Stimulated activated naive B cell treated with anti-CD40 and anti-IgM and Interleukin-4, amounts not matched to agents 10 μg/mL and 1 μg/mL and 100 μg/mL, for 72 hours (primary cell): ENCODE measurements at regions not wholly inside any gene's neighbourhood (a gene's known extent, or its start where the extent isn't known, plus 50 kb on each side); places are given as distances from the start of the nearest gene placed in this dataset.

Experiments
- ATAC-seq, 2 donors: fragments of 150-1000 bp; cut with Tn5 transposase; replicated peaks; 2 replicates each; pipeline ENCODE4 v1.10.0; 2021; ENCODE audit warnings: moderate library complexity in 1 of 2
- DNase-seq: peaks from one replicate; pipeline ENCODE4 v3.0.0; 2021
- H3K27ac Mint-ChIP-seq: one replicate; pipeline ENCODE4 v1.8.0; 2022; ENCODE audit warnings: mild to moderate bottlenecking, mixed read lengths
- H3K27me3 Mint-ChIP-seq, 2 donors: one replicate each; pipeline ENCODE4 v1.8.0; 2022; ENCODE audit warnings: mixed read lengths in 2 of 2
- H3K36me3 Mint-ChIP-seq, 2 donors: one replicate each; pipeline ENCODE4 v1.8.0; 2022; ENCODE audit warnings: mixed read lengths in 2 of 2, mild to moderate bottlenecking in 1 of 2
- H3K4me1 Mint-ChIP-seq, 2 donors: one replicate each; pipeline ENCODE4 v1.8.0; 2022; ENCODE audit warnings: mixed read lengths in 2 of 2, mild to moderate bottlenecking in 1 of 2
- H3K4me3 Mint-ChIP-seq, 2 donors: one replicate each; pipeline ENCODE4 v1.8.0; 2022; ENCODE audit warnings: mild to moderate bottlenecking in 2 of 2, mixed read lengths in 2 of 2, moderate library complexity in 1 of 2
- H3K9me3 Mint-ChIP-seq, 2 donors: one replicate each; pipeline ENCODE4 v1.8.0; 2022; ENCODE audit warnings: mixed read lengths in 2 of 2, mild to moderate bottlenecking in 1 of 2

DNA sequence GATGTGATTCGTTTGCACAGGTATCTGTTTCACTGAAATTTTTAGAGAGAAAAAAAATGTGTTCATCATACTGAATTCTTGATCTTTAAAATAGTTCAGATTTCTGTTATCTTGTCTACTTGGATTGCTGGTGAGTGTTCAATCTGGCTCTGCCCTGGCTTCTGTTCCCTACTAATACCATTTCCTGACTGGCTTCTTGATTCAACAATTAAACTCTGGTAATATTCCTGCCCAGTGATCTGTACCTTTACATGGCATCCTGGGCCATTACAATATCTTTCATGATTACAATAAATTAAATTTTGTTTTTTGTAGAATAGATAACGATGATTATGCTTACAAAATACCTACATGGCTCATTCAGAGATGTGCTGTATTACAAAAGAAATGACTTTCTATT, 1388.0 kb upstream of the TENM3 start:
- Mint-ChIP-seq H3K9me3 (peaks cover 0 to 19% of the 10 kb centered on the region in 2 donors), H3K27ac (no peak overlapping the region), H3K27me3 (no peaks in the 10 kb centered on the region), H3K4me3 (no peak overlapping the region), H3K36me3 (no peaks in the 10 kb centered on the region), H3K4me1 (no peaks in the 10 kb centered on the region)
- no peak for DNase-seq
- no peak for ATAC-seq

DNA sequence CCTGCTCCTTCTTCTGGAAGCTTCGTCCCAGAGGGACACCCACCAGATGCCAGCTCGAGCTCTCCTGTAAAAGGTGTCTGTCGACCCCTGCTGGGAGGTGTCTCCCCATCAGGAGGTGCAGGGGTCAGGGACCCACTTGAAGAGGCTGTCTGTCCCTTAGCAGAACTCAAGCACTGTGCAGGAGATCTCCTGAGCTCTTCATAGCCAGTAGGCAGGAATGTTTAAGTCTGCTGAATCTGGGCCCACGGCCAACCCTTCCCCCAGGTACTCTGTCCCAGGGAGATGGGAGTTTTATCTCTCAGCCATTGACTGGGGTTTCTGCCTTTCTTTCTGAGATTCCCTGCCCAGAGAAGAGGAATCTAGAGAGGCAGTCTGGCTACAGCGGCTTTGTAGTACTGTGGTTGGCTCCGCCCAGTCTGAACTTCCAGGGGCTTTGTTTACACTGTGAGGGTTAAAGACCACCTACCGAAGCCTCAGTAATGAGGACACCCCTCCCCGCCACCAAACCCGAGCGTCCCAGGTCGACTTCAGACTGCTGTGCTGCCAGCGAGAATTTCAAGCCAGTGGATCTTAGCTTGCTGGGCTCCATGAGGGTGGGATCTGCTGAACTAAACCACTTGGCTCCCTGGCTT, 1383.0 kb upstream of the TENM3 start:
- H3K36me3 Mint-ChIP-seq, result no peaks in the 10 kb centered on the region
- no peaks in the 10 kb centered on the region for H3K27me3 Mint-ChIP-seq
- no peak overlapping the region for H3K4me3 Mint-ChIP-seq
- peaks cover 0 to 23% of the 10 kb centered on the region in 2 donors for H3K9me3 Mint-ChIP-seq
- ATAC-seq, result no peak
- no peaks in the 10 kb centered on the region for H3K4me1 Mint-ChIP-seq
- no peak for DNase-seq
- no peak overlapping the region for H3K27ac Mint-ChIP-seq

- no peak overlapping the region for H3K27ac Mint-ChIP-seq
- no peaks in the 10 kb centered on the region for H3K4me1 Mint-ChIP-seq
- H3K9me3 Mint-ChIP-seq, result peaks cover 0 to 21% of the 10 kb centered on the region in 2 donors
- H3K36me3 Mint-ChIP-seq, result no peaks in the 10 kb centered on the region
- DNase-seq, result no peak
- no peak for ATAC-seq
- no peak overlapping the region for H3K4me3 Mint-ChIP-seq
- H3K27me3 Mint-ChIP-seq, result no peaks in the 10 kb centered on the region
Observed at GRCh38 chr4:180861651-180862050, 1381.6 kb upstream of the TENM3 start.

DNA sequence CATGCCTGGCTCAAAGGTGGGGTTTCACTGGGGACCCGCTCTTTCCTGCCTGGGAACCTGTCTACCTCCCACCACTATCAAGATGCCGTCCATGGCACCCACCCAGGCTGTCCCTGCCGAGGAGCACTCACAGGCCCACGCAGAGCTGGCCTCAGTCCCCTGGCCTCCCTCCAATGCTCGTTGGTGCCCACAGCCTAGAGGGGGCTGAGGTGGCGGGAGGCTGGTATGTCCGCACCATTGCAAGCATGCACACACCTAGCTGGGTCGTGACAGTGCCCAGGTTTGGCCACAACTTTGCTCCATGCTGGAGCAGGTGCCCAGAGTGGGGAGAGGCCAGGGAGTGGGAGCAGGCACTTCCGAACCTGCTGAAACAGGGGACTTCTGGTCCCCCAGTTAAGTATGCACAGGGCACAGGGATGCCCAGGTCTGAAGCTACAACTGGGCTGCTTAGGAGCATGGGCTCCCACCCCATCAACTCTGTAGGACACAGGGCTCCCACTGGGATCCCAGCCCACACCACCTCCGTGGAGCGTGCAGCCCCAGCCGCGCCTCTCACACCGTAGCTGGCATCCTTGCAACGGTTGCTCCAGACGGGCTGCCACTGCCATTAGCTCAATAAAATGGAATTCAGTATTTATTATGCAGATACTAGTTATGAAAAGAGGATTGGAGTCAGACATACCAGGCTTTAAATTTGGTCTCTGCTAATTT, 1376.1 kb upstream of the TENM3 start:
- Mint-ChIP-seq H3K4me3 (no peak overlapping the region), H3K27me3 (no peaks in the 10 kb centered on the region), H3K27ac (no peak overlapping the region), H3K4me1 (no peaks in the 10 kb centered on the region), H3K9me3 (peaks cover 7 to 9% of the 10 kb centered on the region in 2 donors), H3K36me3 (no peaks in the 10 kb centered on the region)
- DNase-seq (no peak), ATAC-seq (peak in 1 of 2 donors; percentile 31)

DNA sequence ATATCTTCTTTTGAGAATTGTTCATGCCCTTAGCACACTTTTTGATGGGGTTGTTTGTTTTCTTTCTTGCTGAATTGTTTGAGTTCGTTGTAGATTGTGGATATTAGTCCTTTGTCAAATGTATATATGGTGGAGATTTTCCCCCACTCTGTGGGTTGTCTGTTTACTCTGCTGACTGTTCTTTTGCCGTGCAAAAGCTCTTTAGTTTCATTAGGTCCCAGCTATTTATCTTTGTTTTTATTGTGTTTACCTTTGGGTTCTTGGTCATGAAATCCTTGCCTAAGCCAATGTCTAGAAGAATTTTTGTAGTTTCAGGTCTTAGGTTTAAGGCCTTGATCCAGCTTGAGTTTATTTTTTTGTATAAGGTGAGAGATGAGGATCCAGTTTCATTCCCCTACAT, 1372.6 kb upstream of the TENM3 start:
- Mint-ChIP-seq H3K4me3 (no peak overlapping the region), H3K27me3 (no peaks in the 10 kb centered on the region), H3K9me3 (peaks cover 8 to 15% of the 10 kb centered on the region in 2 donors), H3K4me1 (no peaks in the 10 kb centered on the region), H3K36me3 (no peaks in the 10 kb centered on the region), H3K27ac (no peak overlapping the region)
- DNase-seq (no peak), ATAC-seq (no peak)

DNA sequence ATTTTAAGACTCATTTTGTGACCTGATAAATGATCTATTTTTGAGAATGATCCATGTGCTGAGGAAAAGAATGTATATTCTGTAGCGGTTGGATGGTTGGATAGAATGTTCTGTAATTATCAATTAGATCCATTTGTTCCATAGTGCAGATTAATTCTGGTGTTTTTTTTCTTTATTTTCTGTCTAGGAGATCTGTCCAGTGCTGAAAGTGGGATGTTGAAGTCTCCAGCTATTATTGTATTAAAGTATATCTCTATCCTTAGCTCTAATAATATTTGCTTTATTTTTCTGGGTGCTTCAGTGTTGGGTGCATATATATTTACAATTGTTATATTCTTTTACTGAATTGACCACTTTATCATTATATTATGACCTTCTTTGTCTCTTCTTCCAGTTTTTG, 1344.9 kb upstream of the TENM3 start:
- Mint-ChIP-seq H3K36me3 (no peaks in the 10 kb centered on the region), H3K4me3 (no peak overlapping the region), H3K9me3 (peaks cover 9 to 12% of the 10 kb centered on the region in 2 donors), H3K27me3 (no peaks in the 10 kb centered on the region), H3K4me1 (no peaks in the 10 kb centered on the region), H3K27ac (no peak overlapping the region)
- ATAC-seq, result no peak
- no peak for DNase-seq

DNA sequence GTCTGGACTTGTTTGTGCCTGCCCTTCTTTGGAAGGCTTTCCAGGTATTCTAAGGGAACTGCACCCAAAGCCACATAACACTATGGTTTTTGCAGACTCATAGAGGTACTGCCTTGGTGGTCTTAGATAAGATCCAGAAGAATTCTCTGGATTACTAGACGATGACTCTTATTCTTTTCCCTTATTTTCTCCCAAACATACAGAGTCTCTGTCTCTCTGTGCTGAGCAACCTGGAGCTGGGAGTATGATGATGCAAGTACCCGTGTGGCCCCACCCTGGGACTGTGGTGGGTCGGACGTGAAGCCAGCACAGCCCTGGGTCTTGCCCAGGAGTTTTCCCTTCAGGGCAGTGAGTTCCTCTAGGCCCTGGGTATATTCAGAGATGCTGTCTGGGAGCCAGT, 1342.4 kb upstream of the TENM3 start:
- H3K4me1 Mint-ChIP-seq, result no peaks in the 10 kb centered on the region
- H3K27ac Mint-ChIP-seq, result no peak overlapping the region
- no peak overlapping the region for H3K4me3 Mint-ChIP-seq
- H3K9me3 Mint-ChIP-seq, result peaks cover 9 to 16% of the 10 kb centered on the region in 2 donors
- H3K27me3 Mint-ChIP-seq, result no peaks in the 10 kb centered on the region
- no peaks in the 10 kb centered on the region for H3K36me3 Mint-ChIP-seq
- DNase-seq (no peak), ATAC-seq (no peak)

- Mint-ChIP-seq H3K27ac (no peak overlapping the region), H3K4me3 (no peak overlapping the region)
Observed at GRCh38 chr4:180909279-180909678, 1333.9 kb upstream of the TENM3 start.

DNA sequence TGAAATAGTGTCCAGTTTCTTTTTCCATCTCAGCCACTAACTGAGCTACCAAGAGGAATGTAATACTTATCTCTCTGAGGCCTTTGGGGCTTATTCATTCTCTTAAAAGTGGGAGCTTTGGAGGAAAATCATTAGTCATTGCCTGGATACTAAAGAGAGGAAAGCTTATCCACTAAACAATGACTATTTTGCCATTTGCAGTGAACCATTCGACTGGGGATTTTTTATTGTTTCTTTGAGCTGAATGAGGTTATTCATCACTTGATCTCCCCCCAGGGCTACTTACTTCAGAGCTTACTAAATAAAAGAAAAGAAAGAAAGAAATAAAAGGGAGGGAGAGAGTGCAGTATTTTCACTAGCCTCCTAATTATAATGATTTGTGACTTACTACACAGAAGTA, 1329.5 kb upstream of the TENM3 start:
- no peak overlapping the region for H3K27ac Mint-ChIP-seq
- no peak for ATAC-seq
- no peaks in the 10 kb centered on the region for H3K4me1 Mint-ChIP-seq
- DNase-seq, result no peak
- no peak overlapping the region for H3K4me3 Mint-ChIP-seq
- H3K9me3 Mint-ChIP-seq, result peaks cover 0 to 1% of the 10 kb centered on the region in 2 donors
- no peaks in the 10 kb centered on the region for H3K27me3 Mint-ChIP-seq
- H3K36me3 Mint-ChIP-seq, result no peaks in the 10 kb centered on the region

More at GRCh38 chr4:180909279-180909678, 1333.9 kb upstream of the TENM3 start:
- peaks cover 1 to 4% of the 10 kb centered on the region in 2 donors for H3K9me3 Mint-ChIP-seq
- H3K4me1 Mint-ChIP-seq, result no peaks in the 10 kb centered on the region
- H3K36me3 Mint-ChIP-seq, result no peaks in the 10 kb centered on the region
- ATAC-seq (peak in 1 of 2 donors; percentile 33), DNase-seq (no peak)
- H3K27me3 Mint-ChIP-seq, result no peaks in the 10 kb centered on the region

DNA sequence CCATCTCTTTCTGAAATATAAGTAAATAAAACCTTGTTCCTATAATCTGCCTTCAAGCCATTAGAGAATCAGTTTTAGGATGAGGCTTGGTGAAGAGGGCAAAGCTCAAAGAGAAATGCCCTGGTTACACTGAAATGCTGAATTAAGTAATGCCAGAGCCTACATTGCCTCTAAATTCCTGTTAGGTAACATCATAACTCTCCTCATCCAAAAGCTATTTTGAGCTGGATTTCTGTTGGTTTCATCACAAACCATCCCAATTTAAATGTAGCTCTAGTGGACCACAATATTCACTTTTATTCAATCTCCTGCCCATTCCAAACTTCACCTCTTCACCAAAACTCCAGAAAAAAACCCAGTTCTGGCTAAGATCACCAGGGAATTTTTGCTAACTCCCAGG, 1319.7 kb upstream of the TENM3 start:
- DNase-seq (no peak), ATAC-seq (no peak)
- Mint-ChIP-seq H3K27ac (no peak overlapping the region), H3K9me3 (peaks cover 0 to 2% of the 10 kb centered on the region in 2 donors), H3K36me3 (no peaks in the 10 kb centered on the region), H3K4me1 (no peaks in the 10 kb centered on the region), H3K4me3 (no peak overlapping the region), H3K27me3 (no peaks in the 10 kb centered on the region)

DNA sequence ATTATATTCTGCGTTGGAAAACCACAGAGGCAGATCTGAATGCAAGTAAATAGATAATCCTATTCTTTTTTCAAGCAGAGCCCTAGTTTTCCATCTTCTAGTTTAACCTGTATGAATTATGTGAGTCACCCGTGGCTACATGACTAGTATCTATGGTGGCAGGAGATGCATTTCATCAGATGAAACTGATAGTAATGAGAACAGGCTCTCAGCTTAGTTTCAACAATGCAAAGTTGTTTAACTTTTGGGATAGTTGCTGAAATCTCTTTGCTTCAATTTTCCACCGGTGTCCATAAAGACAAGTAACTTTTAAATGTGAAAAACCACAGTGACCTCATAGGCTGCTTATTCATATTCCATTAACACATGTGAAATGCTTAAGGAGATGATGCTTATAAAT, 1317.4 kb upstream of the TENM3 start:
- H3K27ac Mint-ChIP-seq, result no peak overlapping the region
- ATAC-seq, result no peak
- H3K4me3 Mint-ChIP-seq, result no peak overlapping the region
- no peaks in the 10 kb centered on the region for H3K27me3 Mint-ChIP-seq
- H3K36me3 Mint-ChIP-seq, result no peaks in the 10 kb centered on the region
- H3K4me1 Mint-ChIP-seq, result no peaks in the 10 kb centered on the region
- DNase-seq, result no peak
- H3K9me3 Mint-ChIP-seq, result peaks cover 0 to 2% of the 10 kb centered on the region in 2 donors

GRCh38 chr4:180926277-180926676, 1316.9 kb upstream of the TENM3 start:
- Mint-ChIP-seq H3K4me3 (no peak overlapping the region), H3K27me3 (no peaks in the 10 kb centered on the region), H3K36me3 (no peaks in the 10 kb centered on the region), H3K27ac (no peak overlapping the region), H3K9me3 (no peaks in the 10 kb centered on the region), H3K4me1 (no peaks in the 10 kb centered on the region)
- ATAC-seq (no peak), DNase-seq (no peak)

- Mint-ChIP-seq H3K27ac (no peak overlapping the region), H3K4me3 (no peak overlapping the region), H3K27me3 (no peaks in the 10 kb centered on the region), H3K4me1 (no peaks in the 10 kb centered on the region), H3K36me3 (no peaks in the 10 kb centered on the region), H3K9me3 (no peaks in the 10 kb centered on the region)
- ATAC-seq (no peak), DNase-seq (no peak)
Observed at GRCh38 chr4:180932370-180933001, 1310.7 kb upstream of the TENM3 start.

DNA sequence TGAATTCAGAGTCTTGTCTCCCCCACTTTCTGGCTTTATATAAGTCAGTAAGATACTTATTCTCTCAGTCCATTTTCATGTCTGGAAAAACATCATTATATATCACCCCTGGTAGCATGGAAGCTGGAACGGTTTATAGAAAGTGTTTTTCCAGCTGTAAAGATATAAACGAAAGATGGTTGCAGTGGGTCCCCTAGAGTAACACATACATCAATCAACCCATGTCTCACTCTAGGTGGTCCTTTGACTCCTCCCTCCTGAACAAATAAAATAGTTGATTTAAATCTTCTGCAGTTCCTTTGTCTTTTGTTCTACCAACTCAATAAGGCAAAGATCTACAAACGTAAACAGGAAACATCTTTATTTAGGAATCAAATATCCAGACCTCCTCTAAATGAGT, 1306.1 kb upstream of the TENM3 start:
- DNase-seq, result no peak
- Mint-ChIP-seq H3K27me3 (no peaks in the 10 kb centered on the region), H3K27ac (no peak overlapping the region), H3K9me3 (no peaks in the 10 kb centered on the region), H3K4me1 (no peaks in the 10 kb centered on the region), H3K4me3 (no peak overlapping the region), H3K36me3 (no peaks in the 10 kb centered on the region)
- ATAC-seq, result no peak

- DNase-seq (no peak), ATAC-seq (no peak)
- Mint-ChIP-seq H3K27ac (no peak overlapping the region), H3K9me3 (no peaks in the 10 kb centered on the region), H3K27me3 (no peaks in the 10 kb centered on the region), H3K4me1 (no peaks in the 10 kb centered on the region), H3K4me3 (no peak overlapping the region), H3K36me3 (no peaks in the 10 kb centered on the region)
Observed at GRCh38 chr4:180940680-180941079, 1302.5 kb upstream of the TENM3 start.
